ENCODE measurements at regions not wholly inside any gene's neighbourhood (a gene's known extent, or its start where the extent isn't known, plus 50 kb on each side); places are given as distances from the start of the nearest gene placed in this dataset.
"Not testable (repeated sequence)": the region's sequence is repeated elsewhere in the genome, so short reads cannot be mapped to it uniquely, and the experiment has no call there.

GRCh38 chr12:59317598-59317997 is 278.2 kb upstream of the SLC16A7 start:
- DNase-seq (ENCODE audit: low read depth, low spot score): no peak
- in situ Hi-C loops (cut with HindIII; ENCODE audit: low pct_unique_long_range_greater_than_20kb, low sequenced_read_pairs) (no loop called here), intact Hi-C loops (cut with micrococcal nuclease; ENCODE audit: unreplicated experiment) (no loop called here)
- no peak for ATAC-seq
- Histone ChIP-seq H3K27ac (ENCODE audit: low read length) (no peak overlapping the region), H3K9me3 (ENCODE audit: control insufficient read depth, insufficient read depth, low read depth, low read length) (no peaks in the 10 kb centered on the region), H3K4me1 (ENCODE audit: control insufficient read depth, insufficient read depth, low read length) (no peaks in the 10 kb centered on the region), H3K4me3 (ENCODE audit: low read depth in 2 of 2, low read length in 2 of 2) (no peak overlapping the region), H3K27me3 (ENCODE audit: control insufficient read depth, insufficient read depth, low read length) (no peaks in the 10 kb centered on the region), H3K36me3 (ENCODE audit: control insufficient read depth, insufficient read depth, low read length) (no peaks in the 10 kb centered on the region)
- ChIA-PET CTCF (no interaction called here), POLR2A (no interaction called here)
- TF ChIP-seq CTCF (IDR thresholded peaks at IDR 0.05) (no peak), SIN3A (IDR thresholded peaks at IDR 0.05; ENCODE audit: borderline replicate concordance, insufficient read depth, low read depth, low read length) (no peak), TCF7L2 (IDR thresholded peaks at IDR 0.05; ENCODE audit: low read depth, low read length) (no peak), REST (IDR thresholded peaks at IDR 0.05; ENCODE audit: insufficient read depth in 1 of 2, low read depth in 2 of 2, low read length in 1 of 2) (no peak), POLR2AphosphoS5 (IDR thresholded peaks at IDR 0.05; ENCODE audit: low read depth, low read length) (no peak)
- no TSS peak for BruUV-seq (replicated peaks)

- ChIA-PET POLR2A (no interaction called here), CTCF (no interaction called here)
- BruUV-seq (replicated peaks): no TSS peak
- TF ChIP-seq POLR2AphosphoS5 (IDR thresholded peaks at IDR 0.05; ENCODE audit: low read depth, low read length) (no peak), SIN3A (IDR thresholded peaks at IDR 0.05; ENCODE audit: borderline replicate concordance, insufficient read depth, low read depth, low read length) (no peak), CTCF (IDR thresholded peaks at IDR 0.05) (no peak), REST (IDR thresholded peaks at IDR 0.05; ENCODE audit: insufficient read depth in 1 of 2, low read depth in 2 of 2, low read length in 1 of 2) (no peak), TCF7L2 (IDR thresholded peaks at IDR 0.05; ENCODE audit: low read depth, low read length) (no peak)
- H3K4me1 ChIP-seq (ENCODE audit: control insufficient read depth, insufficient read depth, low read length): no peaks in the 10 kb centered on the region
- no peak for ATAC-seq
- H3K9me3 ChIP-seq (ENCODE audit: control insufficient read depth, insufficient read depth, low read depth, low read length): no peaks in the 10 kb centered on the region
- no peaks in the 10 kb centered on the region for H3K36me3 ChIP-seq (ENCODE audit: control insufficient read depth, insufficient read depth, low read length)
- DNase-seq (ENCODE audit: low read depth, low spot score): no peak
- no peak overlapping the region for H3K4me3 ChIP-seq (ENCODE audit: low read depth in 2 of 2, low read length in 2 of 2)
- H3K27me3 ChIP-seq (ENCODE audit: control insufficient read depth, insufficient read depth, low read length): no peaks in the 10 kb centered on the region
- H3K27ac ChIP-seq (ENCODE audit: low read length): no peak overlapping the region
- intact Hi-C loops (cut with micrococcal nuclease; ENCODE audit: unreplicated experiment): no loop called here
- in situ Hi-C loops (cut with HindIII; ENCODE audit: low pct_unique_long_range_greater_than_20kb, low sequenced_read_pairs): no loop called here
These were observed 278.9 kb upstream of the SLC16A7 start for GRCh38 chr12:59316938-59317337.

- H3K27ac ChIP-seq (ENCODE audit: low read length); ATAC-seq; in situ Hi-C loops (cut with HindIII; ENCODE audit: low pct_unique_long_range_greater_than_20kb, low sequenced_read_pairs); H3K4me3 ChIP-seq (ENCODE audit: low read depth in 2 of 2, low read length in 2 of 2); H3K36me3 ChIP-seq (ENCODE audit: control insufficient read depth, insufficient read depth, low read length); intact Hi-C loops (cut with micrococcal nuclease; ENCODE audit: unreplicated experiment); DNase-seq (ENCODE audit: low read depth, low spot score); POLR2A ChIA-PET; BruUV-seq (replicated peaks); H3K27me3 ChIP-seq (ENCODE audit: control insufficient read depth, insufficient read depth, low read length); H3K4me1 ChIP-seq (ENCODE audit: control insufficient read depth, insufficient read depth, low read length); CTCF ChIA-PET; H3K9me3 ChIP-seq (ENCODE audit: control insufficient read depth, insufficient read depth, low read depth, low read length): not testable (repeated sequence)
These were observed 279.5 kb upstream of the SLC16A7 start for GRCh38 chr12:59316354-59316753.
